Hepatocyte (in vitro differentiated cells): ENCODE measurements at regions not wholly inside any gene's neighbourhood (a gene's known extent, or its start where the extent isn't known, plus 50 kb on each side); places are given as distances from the start of the nearest gene placed in this dataset.

Experiments used
- EZH2 ChIP-seq: fragments of 200-600 bp; sonication (generic); IDR thresholded peaks from 2 replicates; pipeline ENCODE4 v1.6.1; 2016; ENCODE audit warnings: antibody characterized with exemption, mild to moderate bottlenecking, borderline replicate concordance
- TF ChIP-seq, protein P1 (sequence below): fragments of 200-600 bp; sonication (generic); IDR thresholded peaks from 2 replicates; pipeline ENCODE4 v1.5.1; 2016; ENCODE audit warnings: antibody characterized with exemption, mild to moderate bottlenecking; ENCODE audit not compliant: poor library complexity

DNA sequence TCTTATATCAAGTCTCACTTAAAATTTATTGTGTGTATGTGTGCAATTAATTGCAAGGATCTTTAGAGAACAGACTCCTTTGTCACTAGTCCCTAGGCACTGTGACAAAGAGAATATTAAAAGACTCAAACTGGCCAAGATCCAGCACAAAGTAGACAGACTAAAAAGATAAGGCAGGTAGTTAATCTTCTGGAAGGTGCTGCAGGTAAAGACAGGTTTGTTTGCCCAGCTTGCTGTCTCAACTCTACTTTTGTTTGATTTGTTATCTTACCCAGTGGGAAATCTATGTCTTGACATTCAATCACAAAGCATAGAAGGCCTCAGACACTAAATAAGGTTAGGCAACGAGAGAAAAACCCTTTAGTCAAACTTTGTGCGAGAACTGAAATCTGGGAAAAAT is 807.9 kb upstream of the LRRN3 start:
- TF ChIP-seq, protein P1, sequence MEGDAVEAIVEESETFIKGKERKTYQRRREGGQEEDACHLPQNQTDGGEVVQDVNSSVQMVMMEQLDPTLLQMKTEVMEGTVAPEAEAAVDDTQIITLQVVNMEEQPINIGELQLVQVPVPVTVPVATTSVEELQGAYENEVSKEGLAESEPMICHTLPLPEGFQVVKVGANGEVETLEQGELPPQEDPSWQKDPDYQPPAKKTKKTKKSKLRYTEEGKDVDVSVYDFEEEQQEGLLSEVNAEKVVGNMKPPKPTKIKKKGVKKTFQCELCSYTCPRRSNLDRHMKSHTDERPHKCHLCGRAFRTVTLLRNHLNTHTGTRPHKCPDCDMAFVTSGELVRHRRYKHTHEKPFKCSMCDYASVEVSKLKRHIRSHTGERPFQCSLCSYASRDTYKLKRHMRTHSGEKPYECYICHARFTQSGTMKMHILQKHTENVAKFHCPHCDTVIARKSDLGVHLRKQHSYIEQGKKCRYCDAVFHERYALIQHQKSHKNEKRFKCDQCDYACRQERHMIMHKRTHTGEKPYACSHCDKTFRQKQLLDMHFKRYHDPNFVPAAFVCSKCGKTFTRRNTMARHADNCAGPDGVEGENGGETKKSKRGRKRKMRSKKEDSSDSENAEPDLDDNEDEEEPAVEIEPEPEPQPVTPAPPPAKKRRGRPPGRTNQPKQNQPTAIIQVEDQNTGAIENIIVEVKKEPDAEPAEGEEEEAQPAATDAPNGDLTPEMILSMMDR = no peak
- no peak for TF ChIP-seq EZH2
